ENCODE measurements at regions not wholly inside any gene's neighbourhood (a gene's known extent, or its start where the extent isn't known, plus 50 kb on each side); places are given as distances from the start of the nearest gene placed in this dataset.

DNA sequence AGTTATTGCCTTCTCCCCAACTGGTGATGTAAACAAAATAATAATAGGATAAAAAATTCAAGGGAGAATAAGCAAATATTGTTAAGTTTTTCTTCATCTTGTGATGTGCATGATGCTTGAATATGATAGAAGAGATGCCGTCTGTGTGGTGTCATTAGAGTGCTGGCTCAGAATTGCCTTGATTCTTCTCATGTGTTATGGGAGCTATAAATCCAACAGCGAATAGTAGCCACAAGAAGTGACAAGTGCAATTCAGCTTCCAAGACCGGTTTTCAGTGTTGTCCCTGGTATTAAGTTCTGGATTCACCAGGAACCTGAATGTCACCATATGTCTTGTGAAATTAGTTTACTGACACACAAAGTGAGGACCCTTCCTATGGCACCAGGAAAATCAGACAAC is 547.0 kb downstream of the NSUN3 start:
- no peak for TF ChIP-seq CTCF (IDR thresholded peaks at IDR 0.05; ENCODE audit: low read depth, low read length)
- TF ChIP-seq EZH2phosphoT487 (IDR thresholded peaks at IDR 0.05; ENCODE audit: low read depth): no peak
